ENCODE measurements at regions not wholly inside any gene's neighbourhood (a gene's known extent, or its start where the extent isn't known, plus 50 kb on each side); places are given as distances from the start of the nearest gene placed in this dataset.

GRCh38 chr2:30024281-30024680 lies 102.9 kb upstream of the ALK start:
- H3K27ac ChIP-seq, result no peak overlapping the region
- H3K27me3 ChIP-seq (ENCODE audit: insufficient read depth, low read depth), result peaks cover 59% of the 10 kb centered on the region
- H3F3A ChIP-seq (ENCODE audit: insufficient read depth, low read depth), result no peaks in the 10 kb centered on the region
- H3K36me3 ChIP-seq (ENCODE audit: low read depth), result no peaks in the 10 kb centered on the region
- H4K20me1 ChIP-seq (ENCODE audit: insufficient read depth), result no peaks in the 10 kb centered on the region; the same call in 1 of the 2 replicates
- no TSS peak for BruUV-seq (replicated peaks)
- intact Hi-C loops (cut with micrococcal nuclease; ENCODE audit: unreplicated experiment), result no loop called here
- no peaks in the 10 kb centered on the region for H3K4me1 ChIP-seq (replicated peaks; ENCODE audit: insufficient read depth)
- H3K9me2 ChIP-seq (ENCODE audit: insufficient read depth), result no peaks in the 10 kb centered on the region
- H3K4me2 ChIP-seq, result no peak overlapping the region
- H3K79me2 ChIP-seq (ENCODE audit: low read depth), result no peaks in the 10 kb centered on the region
- TF ChIP-seq EZH2 (IDR thresholded peaks at IDR 0.05; ENCODE audit: low read depth), result no peak
- no peak for TF ChIP-seq CTCF (conservative IDR thresholded peaks at IDR 0.05)
- H3K9me3 ChIP-seq (ENCODE audit: insufficient read depth, low read depth), result no peaks in the 10 kb centered on the region
- ChIA-PET CTCF (no interaction called here), POLR2A (ENCODE audit: unreplicated experiment) (no interaction called here)
- H3K4me3 ChIP-seq, result no peak overlapping the region
- H2AFZ ChIP-seq, result no peak overlapping the region
- no peak for DNase-seq

- Histone ChIP-seq H3K27me3 (ENCODE audit: insufficient read depth, low read depth) (peaks cover 45% of the 10 kb centered on the region), H3K9me3 (ENCODE audit: insufficient read depth, low read depth) (no peaks in the 10 kb centered on the region), H3F3A (ENCODE audit: insufficient read depth, low read depth) (no peaks in the 10 kb centered on the region), H3K9me2 (ENCODE audit: insufficient read depth) (no peaks in the 10 kb centered on the region), H2AFZ (no peak overlapping the region), H4K20me1 (ENCODE audit: insufficient read depth) (no peaks in the 10 kb centered on the region), H3K4me1 (replicated peaks; ENCODE audit: insufficient read depth) (peaks cover 14% of the 10 kb centered on the region), H3K4me2 (no peak overlapping the region), H3K79me2 (ENCODE audit: low read depth) (no peaks in the 10 kb centered on the region), H3K36me3 (ENCODE audit: low read depth) (no peaks in the 10 kb centered on the region), H3K4me3 (no peak overlapping the region), H3K27ac (no peak overlapping the region)
- no TSS peak for BruUV-seq (replicated peaks)
- TF ChIP-seq EZH2 (IDR thresholded peaks at IDR 0.05; ENCODE audit: low read depth) (no peak), CTCF (conservative IDR thresholded peaks at IDR 0.05) (peak; percentile 72)
- ChIA-PET CTCF (no interaction called here), POLR2A (ENCODE audit: unreplicated experiment) (no interaction called here)
- intact Hi-C loops (cut with micrococcal nuclease; ENCODE audit: unreplicated experiment), result loop anchor here (2.0 kb wide), 1 partner anchor 104 kb away; no protein-coding TSS in a partner anchor
- DNase-seq, result peak in 1 of 2 experiments; percentile 26
Measured at GRCh38 chr2:30026091-30027055, 105.0 kb upstream of the ALK start.

GRCh38 chr2:30029804-30030203 lies 108.4 kb upstream of the ALK start:
- Histone ChIP-seq H3K4me2 (peak overlapping the region; percentile 43; the same call in 1 of the 2 replicates), H2AFZ (no peak overlapping the region), H3F3A (ENCODE audit: insufficient read depth, low read depth) (no peaks in the 10 kb centered on the region), H3K27ac (no peak overlapping the region), H3K9me2 (ENCODE audit: insufficient read depth) (0 out of 2 replicates have a peak, but pooled peaks cover 3% of the 10 kb centered on the region), H3K79me2 (ENCODE audit: low read depth) (no peaks in the 10 kb centered on the region), H3K4me1 (replicated peaks; ENCODE audit: insufficient read depth) (peaks cover 14% of the 10 kb centered on the region), H3K4me3 (no peak overlapping the region), H3K9me3 (ENCODE audit: insufficient read depth, low read depth) (no peaks in the 10 kb centered on the region), H3K27me3 (ENCODE audit: insufficient read depth, low read depth) (peaks cover 13% of the 10 kb centered on the region; the same call in 1 of the 2 replicates), H3K36me3 (ENCODE audit: low read depth) (no peaks in the 10 kb centered on the region), H4K20me1 (ENCODE audit: insufficient read depth) (no peaks in the 10 kb centered on the region)
- ChIA-PET CTCF (no interaction called here), POLR2A (ENCODE audit: unreplicated experiment) (no interaction called here)
- BruUV-seq (replicated peaks), result no TSS peak
- no peak for TF ChIP-seq EZH2 (IDR thresholded peaks at IDR 0.05; ENCODE audit: low read depth)
- TF ChIP-seq CTCF (conservative IDR thresholded peaks at IDR 0.05), result no peak
- intact Hi-C loops (cut with micrococcal nuclease; ENCODE audit: unreplicated experiment), result no loop called here
- no peak for DNase-seq

All from PC-9 (cell line).